Pulmonary artery endothelial cell (primary cell): ENCODE measurements at regions not wholly inside any gene's neighbourhood (a gene's known extent, or its start where the extent isn't known, plus 50 kb on each side); places are given as distances from the start of the nearest gene placed in this dataset.

Source experiments
- DNase-seq: peaks from one replicate; pipeline ENCODE4 v3.0.0-alpha.2; 2011; ENCODE audit warnings: low read depth, low spot score

- DNase-seq = no peak
Observed at GRCh38 chr10:65808687-65809333, 1117.0 kb upstream of the LRRTM3 start.

GRCh38 chr10:65811931-65812525, 1113.8 kb upstream of the LRRTM3 start:
- no peak for DNase-seq

- DNase-seq = no peak
Observed at GRCh38 chr10:65816536-65816935, 1109.3 kb upstream of the LRRTM3 start.

GRCh38 chr10:65818990-65819389, 1106.8 kb upstream of the LRRTM3 start:
- no peak for DNase-seq

- no peak for DNase-seq
Observed at GRCh38 chr10:65827359-65827758, 1098.5 kb upstream of the LRRTM3 start.

GRCh38 chr10:65838811-65839210, 1087.0 kb upstream of the LRRTM3 start:
- no peak for DNase-seq

GRCh38 chr10:65843203-65843602, 1082.6 kb upstream of the LRRTM3 start:
- DNase-seq = no peak

GRCh38 chr10:65845916-65846315, 1079.9 kb upstream of the LRRTM3 start:
- DNase-seq = no peak

GRCh38 chr10:65846541-65846940, 1079.3 kb upstream of the LRRTM3 start:
- no peak for DNase-seq

- DNase-seq = no peak
Observed at GRCh38 chr10:65846949-65847348, 1078.9 kb upstream of the LRRTM3 start.

- DNase-seq = no peak
Observed at GRCh38 chr10:65847436-65848230, 1078.2 kb upstream of the LRRTM3 start.

- no peak for DNase-seq
Observed at GRCh38 chr10:65858841-65859240, 1067.0 kb upstream of the LRRTM3 start.

- no peak for DNase-seq
Observed at GRCh38 chr10:65861249-65861648, 1064.6 kb upstream of the LRRTM3 start.
